Embryonic facial prominence (tissue), 1 donor: ENCODE measurements at regions not wholly inside any gene's neighbourhood (a gene's known extent, or its start where the extent isn't known, plus 50 kb on each side); places are given as distances from the start of the nearest gene placed in this dataset.

ENCODE experiments used
- DNase-seq: peaks from one replicate; pipeline ENCODE4 v3.0.0-alpha.2; 2016; ENCODE audit errors: extremely low spot score

- no peak for DNase-seq
Measured at GRCh38 chr2:56709181-56709580, 525.4 kb downstream of the CCDC85A start.

- peak; percentile 39 for DNase-seq
Measured at GRCh38 chr2:56713161-56713676, 529.4 kb downstream of the CCDC85A start.

DNA sequence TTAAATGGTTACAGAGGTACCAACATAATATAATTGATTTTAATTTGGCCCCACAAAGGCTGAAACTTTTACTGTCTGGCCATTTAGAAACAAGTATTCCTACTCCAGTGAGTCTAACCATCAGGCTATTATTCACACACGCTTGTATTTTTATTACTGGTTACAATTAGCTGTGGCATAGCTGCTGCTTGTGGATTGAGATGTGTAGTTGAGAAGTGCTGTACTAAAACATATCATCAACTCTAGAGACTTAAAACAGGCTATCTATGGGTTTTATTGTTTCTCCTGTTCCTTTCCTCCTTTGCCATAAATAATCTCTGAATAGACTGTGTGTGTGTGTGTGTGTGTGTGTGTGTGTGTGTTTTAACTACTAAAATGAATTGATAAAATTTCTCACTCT, 530.2 kb downstream of the CCDC85A start:
- DNase-seq = no peak

GRCh38 chr2:56714400-56714799, 530.6 kb downstream of the CCDC85A start:
- DNase-seq = no peak

DNA sequence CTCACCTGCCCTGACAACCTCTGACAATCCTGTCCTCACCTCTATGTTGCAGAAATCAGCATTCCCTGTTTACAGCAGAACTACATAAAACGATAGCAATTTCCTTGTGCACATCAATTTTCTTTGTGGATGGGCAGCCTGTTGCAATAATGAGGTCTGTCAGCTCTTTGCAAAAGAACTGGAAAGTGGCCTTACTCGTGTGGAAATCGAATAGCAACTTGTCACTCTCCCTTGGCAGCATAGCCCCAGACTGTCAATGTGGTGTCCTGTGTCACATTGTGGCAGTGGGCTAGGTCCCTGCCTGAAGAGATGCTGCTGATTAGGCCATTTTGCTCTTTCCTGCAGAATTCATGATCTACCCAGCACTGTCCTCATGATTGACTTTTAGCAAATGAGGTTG, 531.9 kb downstream of the CCDC85A start:
- DNase-seq = no peak

GRCh38 chr2:56718413-56718812, 534.6 kb downstream of the CCDC85A start:
- DNase-seq = no peak

- DNase-seq = no peak
Measured at GRCh38 chr2:56729212-56729611, 545.4 kb downstream of the CCDC85A start.

- DNase-seq = no peak
Measured at GRCh38 chr2:56732946-56733345, 549.2 kb downstream of the CCDC85A start.

DNA sequence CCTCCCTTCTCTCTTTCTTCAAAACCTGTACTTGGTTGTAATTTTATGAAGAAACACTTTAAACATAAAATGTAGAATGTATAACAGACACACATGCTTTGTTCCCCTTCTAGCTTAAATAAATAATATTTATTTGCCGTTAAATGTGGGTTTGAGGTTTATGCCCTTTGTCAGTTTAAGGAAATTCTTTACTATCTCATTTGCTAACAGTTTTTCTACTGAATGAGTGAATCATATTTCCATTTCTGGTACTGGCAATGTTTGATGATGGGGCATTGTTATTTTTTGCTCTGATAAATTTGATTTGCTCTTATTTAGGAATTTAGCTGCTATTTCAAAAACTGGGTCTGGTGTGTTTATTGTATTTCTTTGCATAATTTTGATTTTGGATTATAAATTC, 555.6 kb downstream of the CCDC85A start:
- DNase-seq = no peak

GRCh38 chr2:56741601-56742102, 557.9 kb downstream of the CCDC85A start:
- no peak for DNase-seq

GRCh38 chr2:56743807-56744206, 560.0 kb downstream of the CCDC85A start:
- DNase-seq = no peak

DNA sequence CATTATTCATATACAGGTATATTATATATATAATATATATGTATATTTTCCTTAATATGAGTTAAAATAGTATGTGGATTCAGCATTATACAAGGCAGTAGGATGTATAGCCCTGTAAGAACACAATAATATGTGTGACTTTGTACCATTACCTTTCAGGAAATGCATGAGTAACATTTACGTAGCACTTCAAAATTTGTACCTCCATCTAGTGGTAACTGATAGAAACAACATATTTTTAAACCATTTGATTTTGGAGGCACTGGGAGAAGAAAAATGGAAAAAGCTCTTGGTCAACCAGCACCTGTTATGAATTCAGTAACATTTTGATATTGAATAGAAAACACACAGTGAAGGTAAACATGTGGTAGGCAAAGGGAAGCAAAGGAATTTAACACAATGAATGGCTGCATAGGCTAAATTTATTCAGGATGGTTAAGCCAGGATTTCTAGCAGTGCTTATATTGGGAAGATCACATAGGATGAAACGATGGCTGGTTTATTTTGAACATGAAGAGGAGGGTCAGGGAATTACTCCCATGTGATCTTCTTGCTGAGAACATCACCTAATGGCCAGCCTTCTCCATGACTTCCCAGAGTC, 565.5 kb downstream of the CCDC85A start:
- peak; percentile 31 for DNase-seq

- DNase-seq = no peak
Measured at GRCh38 chr2:56753182-56753581, 569.4 kb downstream of the CCDC85A start.

GRCh38 chr2:56754066-56754615, 570.4 kb downstream of the CCDC85A start:
- no peak for DNase-seq

GRCh38 chr2:56754627-56755026, 570.8 kb downstream of the CCDC85A start:
- no peak for DNase-seq

GRCh38 chr2:56757884-56758545, 574.2 kb downstream of the CCDC85A start:
- DNase-seq = no peak

DNA sequence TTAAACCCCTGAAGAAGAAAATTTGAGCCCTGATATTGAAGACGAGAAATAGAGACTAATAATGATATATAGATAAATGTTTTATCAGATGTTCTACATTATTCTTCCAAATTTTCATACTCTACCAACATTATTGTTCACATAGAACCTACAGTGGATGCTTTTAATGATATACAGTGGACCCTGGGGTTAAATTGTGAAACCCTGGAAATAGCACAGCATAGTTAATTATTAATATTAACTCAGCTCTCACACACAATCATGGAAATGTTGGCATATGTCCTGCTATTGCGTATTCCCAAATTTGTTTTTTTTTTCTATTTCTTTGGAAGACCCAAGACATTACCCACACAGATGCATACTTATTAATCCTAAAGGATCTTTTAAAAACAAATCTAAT, 579.9 kb downstream of the CCDC85A start:
- no peak for DNase-seq

DNA sequence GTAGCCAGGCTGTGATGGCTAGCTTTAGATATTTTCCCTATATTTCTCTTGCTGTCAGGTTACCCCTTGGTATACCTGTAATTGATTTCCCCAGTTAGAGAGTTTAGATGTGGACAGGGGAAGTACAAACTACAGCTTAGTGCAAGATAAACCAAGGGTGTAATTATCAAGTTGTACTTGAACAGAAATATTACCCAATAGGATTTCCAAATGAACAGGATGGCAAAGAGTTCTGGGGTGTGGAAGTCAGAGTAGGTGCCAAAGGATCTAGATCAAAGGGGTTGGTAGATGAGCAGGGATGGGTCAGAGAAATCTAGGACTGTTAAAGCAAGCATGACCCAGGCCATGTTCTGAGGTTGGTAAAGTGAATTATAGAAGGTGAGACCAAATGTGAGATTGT, 585.2 kb downstream of the CCDC85A start:
- no peak for DNase-seq

- DNase-seq = no peak
Measured at GRCh38 chr2:56770490-56770889, 586.7 kb downstream of the CCDC85A start.

DNA sequence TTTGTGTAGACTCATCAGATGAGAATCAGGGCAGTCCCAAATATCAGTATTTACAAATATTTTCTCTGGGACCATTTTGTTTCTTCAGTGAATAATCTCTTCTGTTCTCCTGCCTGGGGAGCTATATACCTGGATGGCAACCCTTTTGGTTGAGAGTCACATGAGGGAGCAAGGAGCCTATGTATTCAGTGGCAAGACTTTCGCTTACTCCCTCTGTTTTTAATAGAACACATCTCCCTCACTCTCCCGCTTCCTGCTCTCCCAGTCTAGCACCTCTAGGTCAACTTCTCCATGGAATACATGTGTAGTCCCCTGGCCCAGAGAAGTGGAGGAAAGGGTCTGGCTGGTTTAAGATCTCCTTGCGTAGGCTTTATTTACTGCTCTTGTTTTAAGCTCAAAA, 600.3 kb downstream of the CCDC85A start:
- no peak for DNase-seq

- no peak for DNase-seq
Measured at GRCh38 chr2:56801214-56801613, 617.4 kb downstream of the CCDC85A start.

GRCh38 chr2:56801770-56802169, 618.0 kb downstream of the CCDC85A start:
- no peak for DNase-seq

- DNase-seq = no peak
Measured at GRCh38 chr2:56803596-56803995, 619.8 kb downstream of the CCDC85A start.
